Mesenchymal stem cell (in vitro differentiated cells and primary cell): ENCODE measurements at regions not wholly inside any gene's neighbourhood (a gene's known extent, or its start where the extent isn't known, plus 50 kb on each side); places are given as distances from the start of the nearest gene placed in this dataset.

Source experiments
- DNase-seq: peaks from one replicate; pipeline ENCODE4 v3.0.0-alpha.2; 2013
- H2AFZ ChIP-seq: one replicate; pipeline ENCODE4 v1.6.1; 2013; ENCODE audit warnings: low read depth, mild to moderate bottlenecking, control low read depth, inconsistent platforms, low read length, moderate library complexity
- H2AK5ac ChIP-seq: 2 replicates; pipeline ENCODE4 v1.6.1; 2013; ENCODE audit warnings: low read length, moderate library complexity, mild to moderate bottlenecking, inconsistent platforms; ENCODE audit not compliant: severe bottlenecking
- H2BK120ac ChIP-seq: one replicate; pipeline ENCODE4 v1.6.1; 2013; ENCODE audit warnings: low read depth, mild to moderate bottlenecking, inconsistent platforms, low read length, moderate library complexity
- H2BK12ac ChIP-seq, 2 experiments: one replicate each; pipeline ENCODE4 v1.6.1; 2013; ENCODE audit warnings: inconsistent platforms in 2 of 2, low read length in 2 of 2, mild to moderate bottlenecking in 2 of 2, moderate library complexity in 2 of 2, control low read depth in 1 of 2
- H2BK15ac ChIP-seq: one replicate; pipeline ENCODE4 v1.6.1; 2013; ENCODE audit warnings: mild to moderate bottlenecking, low read depth, inconsistent platforms; ENCODE audit not compliant: poor library complexity, severe bottlenecking
- H2BK5ac ChIP-seq: 2 replicates; pipeline ENCODE4 v1.6.1; 2013; ENCODE audit warnings: low read depth, mild to moderate bottlenecking, low read length, control low read depth, inconsistent platforms; ENCODE audit not compliant: poor library complexity, severe bottlenecking
- H3K14ac ChIP-seq, 2 experiments: one replicate each; pipeline ENCODE4 v1.6.1; 2013; ENCODE audit warnings: inconsistent platforms in 2 of 2, low read length in 2 of 2, control low read depth in 1 of 2, mild to moderate bottlenecking in 1 of 2, moderate library complexity in 1 of 2
- H3K18ac ChIP-seq, 2 experiments: one replicate each; pipeline ENCODE4 v1.6.1; 2013; ENCODE audit warnings: inconsistent platforms in 2 of 2, low read length in 2 of 2, control low read depth in 1 of 2, low read depth in 1 of 2, mild to moderate bottlenecking in 1 of 2
- H3K23ac ChIP-seq, 2 experiments: one replicate each; pipeline ENCODE4 v1.6.1; 2013; ENCODE audit warnings: inconsistent platforms in 2 of 2, low read length in 2 of 2, mild to moderate bottlenecking in 2 of 2, moderate library complexity in 2 of 2, control low read depth in 1 of 2
- H3K27ac ChIP-seq: 2 replicates; pipeline ENCODE4 v1.5.1; 2013; ENCODE audit warnings: mild to moderate bottlenecking, moderate library complexity, low read length, control low read depth, inconsistent platforms; ENCODE audit not compliant: poor library complexity, severe bottlenecking
- H3K27me3 ChIP-seq, 2 experiments: 2 replicates each; pipeline versions ENCODE4 v1.6.1 to v1.7.0; 2013; ENCODE audit warnings: low read length in 2 of 2, mild to moderate bottlenecking in 2 of 2, moderate library complexity in 2 of 2, control low read depth in 1 of 2, inconsistent platforms in 1 of 2; ENCODE audit not compliant: control insufficient read depth in 1 of 2, insufficient read depth in 1 of 2
- H3K36me3 ChIP-seq, 2 experiments: 2 replicates each; pipeline versions ENCODE4 v1.6.1 to v1.7.0; 2013; ENCODE audit warnings: low read length in 2 of 2, control low read depth in 1 of 2, inconsistent platforms in 1 of 2, low read depth in 1 of 2, mild to moderate bottlenecking in 1 of 2; ENCODE audit not compliant: insufficient read depth in 2 of 2, control insufficient read depth in 1 of 2
- H3K4ac ChIP-seq, 2 experiments: one replicate each; pipeline ENCODE4 v1.6.1; 2013; ENCODE audit warnings: inconsistent platforms in 2 of 2, low read length in 2 of 2, mild to moderate bottlenecking in 2 of 2, moderate library complexity in 2 of 2, control low read depth in 1 of 2, low read depth in 1 of 2
- H3K4me1 ChIP-seq: 2 replicates; pipeline ENCODE4 v1.6.1; 2013; ENCODE audit warnings: low read depth, low read length, control low read depth; ENCODE audit not compliant: control insufficient read depth, insufficient read depth
- H3K4me2 ChIP-seq: 2 replicates; pipeline ENCODE4 v1.6.1; 2013; ENCODE audit warnings: low read length, mild to moderate bottlenecking, inconsistent platforms; ENCODE audit not compliant: poor library complexity, severe bottlenecking
- H3K4me3 ChIP-seq, 2 experiments: 2 replicates each; pipeline versions ENCODE4 v1.5.1 to v1.7.0; 2013; ENCODE audit warnings: low read length in 2 of 2, mild to moderate bottlenecking in 2 of 2, control low read depth in 1 of 2, low read depth in 1 of 2; ENCODE audit not compliant: insufficient read depth in 1 of 2
- H3K79me1 ChIP-seq: replicated peaks from 2 replicates; pipeline ENCODE4 v1.6.1; 2013; ENCODE audit warnings: mild to moderate bottlenecking, control low read depth, low read length, inconsistent platforms; ENCODE audit not compliant: poor library complexity, severe bottlenecking
- H3K9ac ChIP-seq: 2 replicates; pipeline ENCODE4 v1.7.0; 2013; ENCODE audit warnings: mild to moderate bottlenecking, low read length, moderate library complexity
- H3K9me3 ChIP-seq: 2 replicates; pipeline ENCODE4 v1.7.0; 2013; ENCODE audit warnings: mild to moderate bottlenecking, low read length; ENCODE audit not compliant: control insufficient read depth
- H4K8ac ChIP-seq: one replicate; pipeline ENCODE4 v1.6.1; 2013; ENCODE audit warnings: inconsistent platforms, mild to moderate bottlenecking, low read length, moderate library complexity
- H4K91ac ChIP-seq: one replicate; pipeline ENCODE4 v1.6.1; 2013; ENCODE audit warnings: mild to moderate bottlenecking, low read length, inconsistent platforms
- WGBS: methylation state at CpG from one replicate; pipeline ENCODE4 v1.1.7; 2013; ENCODE audit warnings: mixed read lengths; 5-methylcytosine and 5-hydroxymethylcytosine counted together

- Histone ChIP-seq H3K4me3 (no peak overlapping the region), H4K91ac (no peak overlapping the region), H3K4ac (no peak overlapping the region), H3K23ac (no peak overlapping the region), H2BK120ac (no peak overlapping the region), H3K4me2 (no peak overlapping the region), H3K79me1 (no peaks in the 10 kb centered on the region), H3K36me3 (no peaks in the 10 kb centered on the region), H3K4me1 (no peaks in the 10 kb centered on the region), H4K8ac (no peak overlapping the region), H3K14ac (no peak overlapping the region), H3K27ac (no peak overlapping the region), H3K9me3 (no peaks in the 10 kb centered on the region), H3K27me3 (no peaks in the 10 kb centered on the region), H2BK12ac (no peak overlapping the region), H2AFZ (no peak overlapping the region), H2AK5ac (no peak overlapping the region), H2BK15ac (no peak overlapping the region), H3K18ac (no peak overlapping the region), H3K9ac (no peak overlapping the region), H2BK5ac (no peak overlapping the region)
- no CpG with 5 or more reads among the region's 2 CpGs for WGBS
- DNase-seq = peak; percentile 4
These were observed 228.9 kb upstream of the RPS6KA3 start for GRCh38 chrX:20495575-20495974.

DNA sequence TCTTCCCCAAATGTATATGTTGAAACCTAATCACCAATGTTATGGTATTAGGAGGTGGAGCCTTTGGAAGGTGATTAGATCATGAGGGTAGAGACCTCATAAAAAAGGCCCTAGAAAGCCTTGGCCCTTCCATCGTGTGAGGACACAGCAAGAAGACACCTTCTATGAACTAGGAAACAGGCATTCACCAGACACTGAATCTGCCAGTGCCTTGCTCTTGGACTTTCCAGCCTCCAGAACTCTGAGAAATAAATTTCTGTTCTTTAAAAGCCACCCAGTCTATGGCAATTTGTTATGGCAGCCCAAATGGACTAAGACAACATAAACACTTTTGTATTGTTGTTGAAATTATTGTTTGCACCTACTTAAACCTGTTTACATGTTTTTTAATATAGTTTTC lies 221.8 kb upstream of the RPS6KA3 start:
- Histone ChIP-seq H2BK120ac (no peak overlapping the region), H3K9me3 (no peaks in the 10 kb centered on the region), H4K91ac (no peak overlapping the region), H3K9ac (no peak overlapping the region), H3K18ac (no peak overlapping the region), H2BK5ac (no peak overlapping the region), H3K27me3 (no peaks in the 10 kb centered on the region), H4K8ac (no peak overlapping the region), H3K23ac (no peak overlapping the region), H3K36me3 (no peaks in the 10 kb centered on the region), H2BK15ac (no peak overlapping the region), H3K4me2 (no peak overlapping the region), H3K79me1 (no peaks in the 10 kb centered on the region), H3K4ac (no peak overlapping the region), H3K4me1 (no peaks in the 10 kb centered on the region), H2AFZ (no peak overlapping the region), H3K4me3 (no peak overlapping the region), H3K27ac (no peak overlapping the region), H3K14ac (no peak overlapping the region), H2BK12ac (no peak overlapping the region), H2AK5ac (no peak overlapping the region)
- no peak for DNase-seq
- WGBS = 100% methylated on average over 1 of the region's 1 CpG

GRCh38 chrX:20487227-20487626 lies 220.5 kb upstream of the RPS6KA3 start:
- no CpG with 5 or more reads among the region's 1 CpG for WGBS
- Histone ChIP-seq H3K36me3 (no peaks in the 10 kb centered on the region), H2BK5ac (no peak overlapping the region), H3K9me3 (no peaks in the 10 kb centered on the region), H3K4ac (no peak overlapping the region), H2BK120ac (no peak overlapping the region), H4K91ac (no peak overlapping the region), H3K14ac (no peak overlapping the region), H3K4me2 (no peak overlapping the region), H2BK15ac (no peak overlapping the region), H2AFZ (no peak overlapping the region), H3K27me3 (no peaks in the 10 kb centered on the region), H3K27ac (no peak overlapping the region), H2BK12ac (no peak overlapping the region), H3K4me3 (no peak overlapping the region), H3K18ac (no peak overlapping the region), H3K23ac (no peak overlapping the region), H2AK5ac (no peak overlapping the region), H4K8ac (no peak overlapping the region), H3K9ac (no peak overlapping the region), H3K4me1 (no peaks in the 10 kb centered on the region), H3K79me1 (no peaks in the 10 kb centered on the region)
- DNase-seq = peak; percentile 32

DNA sequence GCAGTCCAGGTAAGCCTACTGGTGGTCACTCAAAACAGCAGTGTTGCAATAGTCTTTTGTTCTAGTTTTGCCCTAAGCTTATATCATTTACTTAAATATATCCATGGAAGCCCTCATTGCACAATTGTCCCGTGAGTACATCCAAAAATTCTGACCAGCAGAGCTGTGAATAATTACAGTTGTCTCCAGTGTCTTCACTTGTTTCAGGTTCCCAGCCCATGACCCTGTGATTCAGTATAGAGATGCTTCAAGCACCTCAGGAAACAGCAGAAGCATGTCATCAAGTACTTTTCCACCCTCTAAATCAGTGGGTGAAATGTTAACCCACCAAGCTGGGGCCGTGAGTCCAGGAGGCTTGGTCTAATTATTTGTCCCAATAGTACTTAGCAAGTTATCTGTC lies 214.9 kb upstream of the RPS6KA3 start:
- Histone ChIP-seq H2BK120ac (no peak overlapping the region), H3K4ac (no peak overlapping the region), H2BK12ac (no peak overlapping the region), H3K27me3 (no peaks in the 10 kb centered on the region), H3K14ac (no peak overlapping the region), H3K79me1 (no peaks in the 10 kb centered on the region), H2BK5ac (no peak overlapping the region), H3K4me3 (no peak overlapping the region), H3K9me3 (no peaks in the 10 kb centered on the region), H3K18ac (no peak overlapping the region), H3K36me3 (no peaks in the 10 kb centered on the region), H3K4me2 (no peak overlapping the region), H4K8ac (no peak overlapping the region), H4K91ac (no peak overlapping the region), H3K27ac (no peak overlapping the region), H3K4me1 (no peaks in the 10 kb centered on the region), H3K9ac (no peak overlapping the region), H3K23ac (no peak overlapping the region), H2AFZ (no peak overlapping the region), H2BK15ac (no peak overlapping the region), H2AK5ac (no peak overlapping the region)
- 64% methylated on average over 1 of the region's 2 CpGs for WGBS
- DNase-seq = no peak
